ENCODE measurements at regions not wholly inside any gene's neighbourhood (a gene's known extent, or its start where the extent isn't known, plus 50 kb on each side); places are given as distances from the start of the nearest gene placed in this dataset.

- TF ChIP-seq SP1 (IDR thresholded peaks at IDR 0.05) (no peak), HNF4G (IDR thresholded peaks at IDR 0.05) (no peak), ATF3 (IDR thresholded peaks at IDR 0.05) (no peak), YY1 (IDR thresholded peaks at IDR 0.05) (no peak), CTCF (IDR thresholded peaks at IDR 0.05; ENCODE audit: low read depth, low read length, missing input control) (no peak)
Measured at GRCh38 chr19:33910922-33911321, 114.3 kb downstream of the KCTD15 start.

Measured in liver (tissue), 3 donors.